ENCODE measurements at regions not wholly inside any gene's neighbourhood (a gene's known extent, or its start where the extent isn't known, plus 50 kb on each side); places are given as distances from the start of the nearest gene placed in this dataset.

DNA sequence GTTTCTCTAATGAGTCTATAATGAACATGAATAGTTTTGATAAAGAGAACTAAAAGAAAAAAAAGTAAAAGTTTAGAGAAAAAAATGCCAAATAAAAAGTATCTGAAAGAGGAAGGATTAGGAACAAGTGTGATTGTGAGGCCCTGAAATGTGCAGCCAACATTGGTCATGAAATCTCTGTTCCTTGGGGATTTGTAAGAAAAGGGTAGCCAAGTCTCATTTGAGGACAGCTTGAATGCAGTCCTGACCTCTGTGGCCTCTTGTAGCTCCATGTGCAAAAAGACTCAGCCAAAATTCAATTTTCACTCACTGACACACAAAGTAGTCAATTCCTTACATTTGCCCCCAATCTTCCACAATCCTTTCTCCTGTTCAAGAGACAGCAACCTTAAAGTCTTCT is 167.9 kb downstream of the KLF12 start:
- DNase-seq (ENCODE audit: low read depth), result no peak

DNA sequence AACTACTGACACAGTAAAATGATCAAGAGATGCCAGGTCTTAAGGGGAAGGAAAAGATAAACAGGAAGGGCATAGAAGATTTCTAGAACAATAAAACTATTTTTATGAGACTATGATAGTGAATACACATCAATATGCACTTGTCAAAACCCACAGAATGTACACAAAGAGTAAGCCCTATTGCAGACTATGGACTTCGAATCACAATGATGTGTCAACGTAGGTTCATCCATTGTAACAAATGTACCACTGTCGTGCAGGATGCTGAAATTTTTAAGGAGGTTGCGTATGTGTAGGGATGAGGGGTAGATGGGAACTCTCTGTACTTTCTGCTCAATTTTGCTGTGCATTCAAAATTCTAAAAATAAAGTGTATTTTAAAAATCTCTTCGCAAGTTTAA is 171.9 kb downstream of the KLF12 start:
- DNase-seq (ENCODE audit: low read depth), result no peak

DNA sequence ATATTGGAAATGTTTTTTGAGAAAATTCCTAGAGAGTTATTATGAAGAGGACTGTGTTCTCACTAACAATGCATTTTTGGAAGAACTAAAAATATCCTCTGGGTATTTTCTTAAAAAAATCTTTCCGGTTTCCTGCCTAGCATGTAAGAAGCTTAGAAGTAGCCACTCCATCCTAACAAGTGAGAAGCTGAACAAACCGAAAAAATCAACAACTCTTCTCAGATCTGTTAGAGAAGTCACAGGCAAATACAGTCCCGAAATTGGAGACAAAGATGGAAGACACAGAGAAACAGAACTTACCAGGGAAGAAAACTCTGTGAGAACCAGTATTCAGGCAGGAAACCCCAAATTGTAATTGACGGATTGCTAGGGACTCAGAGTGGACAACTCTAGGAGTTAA is 173.0 kb downstream of the KLF12 start:
- no peak for DNase-seq (ENCODE audit: low read depth)

DNA sequence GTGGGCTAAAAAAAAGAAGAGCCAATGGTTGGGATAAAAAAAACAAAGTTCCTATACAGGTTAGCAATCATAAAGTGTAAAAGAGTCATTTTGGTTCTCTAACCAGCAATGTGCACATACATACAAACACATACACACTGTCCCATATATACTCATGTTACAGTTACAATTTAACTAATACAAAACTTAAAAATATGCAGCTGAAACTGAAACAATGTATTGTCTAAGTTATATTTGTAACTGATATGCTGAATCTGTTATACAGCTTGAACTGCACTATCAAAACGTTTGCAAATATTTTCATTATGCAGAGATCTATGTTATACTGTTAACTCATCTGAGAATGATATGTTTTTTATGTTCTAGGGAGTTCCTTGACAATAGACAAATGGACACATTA is 173.7 kb downstream of the KLF12 start:
- DNase-seq (ENCODE audit: low read depth), result no peak

DNA sequence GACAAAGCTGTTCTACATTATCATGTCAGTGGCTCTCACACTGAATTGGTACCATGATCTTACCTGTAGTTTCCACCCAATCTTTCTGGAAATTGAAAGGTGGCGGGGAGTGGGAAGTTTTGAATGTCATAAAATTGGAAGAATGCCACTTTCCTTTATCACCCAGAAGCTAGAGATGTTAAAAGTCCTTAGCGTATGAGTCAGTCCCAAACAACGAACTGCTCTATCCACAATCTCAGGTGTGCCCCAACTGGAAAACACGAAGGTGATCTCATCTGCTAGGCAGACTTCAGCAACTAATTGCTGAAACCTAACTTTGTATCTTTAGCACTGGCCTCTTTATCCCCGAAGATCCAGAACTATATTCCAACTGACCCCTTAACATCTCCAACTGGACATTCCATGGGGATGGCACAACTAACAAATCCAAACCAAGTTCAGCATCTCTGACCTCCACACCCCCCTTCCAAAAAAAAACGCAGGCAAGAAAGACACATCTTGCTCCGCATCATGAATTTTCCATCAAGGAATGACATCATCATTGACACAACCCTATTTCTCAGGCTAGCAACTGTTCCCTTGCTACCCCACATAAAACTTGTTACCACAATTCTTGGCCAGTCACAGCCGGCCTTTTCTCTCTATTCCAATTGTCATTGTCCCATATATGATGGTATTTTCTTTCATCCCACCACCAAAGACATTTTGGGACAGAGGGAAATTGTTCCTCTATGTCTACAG is 175.4 kb downstream of the KLF12 start:
- no peak for DNase-seq (ENCODE audit: low read depth)

DNA sequence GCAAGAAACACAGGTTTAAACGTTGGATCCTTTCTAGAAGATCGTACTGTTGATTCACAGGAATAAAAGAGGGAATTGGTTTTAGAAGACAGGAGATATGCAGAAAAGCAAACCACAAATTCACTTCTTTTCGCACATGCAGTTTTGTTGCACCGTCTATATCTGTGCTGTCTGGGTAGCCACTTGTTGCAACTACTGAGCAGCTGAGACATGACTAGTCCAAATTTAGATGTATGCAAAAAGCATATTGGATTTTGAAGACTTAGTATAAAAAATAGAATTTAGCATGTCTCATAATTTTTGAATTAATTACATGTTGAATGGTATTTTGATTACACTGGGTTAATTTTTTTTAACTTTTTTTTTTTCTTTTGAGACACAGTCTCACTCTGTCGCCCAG is 176.3 kb downstream of the KLF12 start:
- DNase-seq (ENCODE audit: low read depth), result no peak

DNA sequence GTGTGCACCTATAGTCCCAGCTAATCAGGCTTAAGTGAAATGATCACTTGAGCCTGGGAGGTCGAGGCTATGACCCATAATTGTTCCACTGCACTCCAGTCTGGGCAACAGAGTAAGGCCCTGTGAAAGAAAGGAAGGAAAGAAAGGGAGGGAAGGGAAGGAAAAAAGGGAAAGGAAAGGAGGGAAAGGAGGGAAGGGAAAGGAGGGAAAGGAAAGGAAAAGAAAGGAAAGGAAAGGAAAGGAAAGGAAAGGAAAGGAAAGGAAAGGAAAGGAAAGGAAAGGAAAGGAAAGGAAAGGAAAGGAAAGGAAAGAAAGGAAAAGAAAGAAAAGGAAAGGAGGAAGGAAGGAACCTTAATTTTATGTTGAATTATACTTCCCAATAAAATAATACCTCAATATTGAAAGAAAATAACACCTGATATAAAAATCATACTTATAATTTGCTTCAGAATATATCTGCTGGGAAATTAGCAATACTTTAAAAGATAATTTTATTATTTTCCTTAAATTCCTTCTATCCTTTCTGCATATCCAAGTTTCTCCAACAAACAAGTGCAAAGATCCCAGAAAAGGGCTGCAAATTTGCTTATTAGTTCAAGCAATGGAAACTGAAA is 177.3 kb downstream of the KLF12 start:
- DNase-seq (ENCODE audit: low read depth), result no peak

DNA sequence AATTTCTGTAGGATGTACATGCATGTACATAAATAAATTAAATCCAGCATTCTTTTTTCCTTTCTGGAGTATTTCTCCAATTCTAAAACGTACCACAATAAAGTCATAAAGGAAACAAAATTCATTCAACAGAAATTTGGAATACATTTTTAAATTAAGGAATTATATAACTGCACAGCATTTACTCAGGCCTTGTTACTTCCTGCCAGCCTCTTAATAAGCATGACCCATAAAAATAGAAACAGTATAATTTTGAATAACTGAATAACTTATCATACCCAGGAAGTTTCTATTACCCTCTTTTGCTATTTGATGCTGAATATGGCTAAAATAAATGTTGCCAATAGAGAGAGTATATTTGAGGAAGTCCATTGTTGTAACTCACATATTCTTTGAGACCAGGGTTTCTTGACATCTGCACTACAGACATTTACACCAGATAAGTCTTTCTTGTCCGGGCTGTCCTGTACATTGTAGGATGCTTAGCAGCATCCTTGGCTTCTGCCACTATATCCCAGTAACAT is 178.2 kb downstream of the KLF12 start:
- DNase-seq (ENCODE audit: low read depth), result no peak

DNA sequence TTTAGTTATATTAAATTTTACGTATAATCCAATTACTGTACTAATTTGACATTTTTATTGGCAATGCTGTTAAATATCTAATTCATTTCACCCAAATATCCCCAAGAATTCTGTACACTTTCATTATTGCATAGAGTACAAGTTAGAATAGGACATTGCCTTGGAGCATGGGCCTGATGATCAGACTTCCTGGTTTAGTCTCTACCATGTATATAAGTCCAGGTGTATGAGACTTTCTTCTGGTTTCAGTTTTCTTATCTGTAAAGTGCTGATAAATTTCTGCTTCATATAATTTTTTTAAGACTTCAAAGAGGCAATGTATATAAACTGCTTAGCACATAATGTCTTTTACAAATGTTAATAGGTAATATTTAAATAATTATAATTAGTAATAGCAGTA is 179.4 kb downstream of the KLF12 start:
- DNase-seq (ENCODE audit: low read depth), result no peak

DNA sequence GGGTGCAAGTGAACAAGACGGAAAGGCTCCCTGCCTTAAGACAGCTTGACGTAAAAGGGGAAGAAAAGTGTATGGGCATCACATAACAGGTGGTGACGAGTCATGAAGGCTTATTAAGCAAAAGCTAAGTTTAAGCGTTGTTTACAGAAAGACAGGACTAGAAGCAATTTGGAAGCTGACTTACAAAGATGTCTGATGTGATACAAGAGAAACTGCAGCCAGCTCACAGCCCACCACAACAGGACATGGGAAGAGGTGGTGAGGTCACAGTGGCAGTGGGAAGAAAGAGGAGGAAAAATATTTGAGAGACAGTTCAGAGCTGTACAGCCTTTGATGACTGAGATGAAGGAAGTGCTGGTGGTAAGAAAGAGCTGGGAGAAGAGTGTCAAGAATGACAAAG is 181.6 kb downstream of the KLF12 start:
- DNase-seq (ENCODE audit: low read depth), result peak; percentile 24

DNA sequence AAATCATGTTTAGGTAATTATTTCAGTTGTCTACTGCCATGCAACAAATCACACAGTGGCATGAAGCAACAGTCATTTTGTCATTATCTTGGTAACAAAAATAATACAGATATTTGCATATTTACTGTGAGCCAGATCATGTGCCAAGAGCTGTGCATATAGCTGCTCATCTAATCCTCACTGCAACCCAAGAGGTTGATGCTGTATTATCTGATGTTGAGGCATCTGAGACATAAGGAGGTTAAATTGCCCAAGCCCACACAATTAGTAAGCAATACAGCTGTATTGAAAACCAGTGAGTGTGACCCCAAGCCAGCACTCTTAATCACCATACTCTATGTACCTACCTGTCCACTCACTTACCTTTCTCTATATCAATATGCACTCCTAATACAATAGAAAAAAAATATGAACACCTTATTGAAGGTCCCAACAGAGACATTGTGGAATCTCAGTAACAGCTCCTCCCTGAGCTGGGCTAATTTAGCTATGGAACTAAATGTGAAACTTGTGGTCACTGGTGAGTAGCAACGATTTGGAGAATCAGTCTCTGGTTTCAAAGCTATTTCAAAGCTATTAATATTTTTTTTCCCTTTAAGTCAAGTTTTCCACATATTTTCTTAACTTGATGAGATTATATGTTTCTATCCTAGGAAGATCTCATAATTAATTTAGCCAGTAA is 185.2 kb downstream of the KLF12 start:
- no peak for DNase-seq (ENCODE audit: low read depth)

DNA sequence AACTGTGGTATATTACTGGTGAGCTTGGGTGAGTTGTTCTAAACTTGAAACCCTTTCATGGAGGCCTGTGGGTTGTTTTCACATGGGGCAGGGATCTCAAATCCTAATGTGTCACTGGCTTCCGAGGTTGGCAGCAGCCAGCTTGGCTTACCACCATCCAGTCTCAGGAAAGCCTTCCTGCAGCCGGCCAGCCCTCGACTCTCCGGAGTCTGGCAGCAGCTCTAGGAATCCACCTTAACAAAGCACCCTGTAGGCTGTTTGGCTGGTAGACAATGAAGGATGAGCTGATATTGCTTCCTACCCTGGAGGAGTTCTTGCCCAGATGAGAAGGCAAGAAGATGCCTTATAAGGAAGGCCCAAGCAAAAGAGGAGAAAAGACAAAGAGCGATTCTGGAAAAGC is 188.3 kb downstream of the KLF12 start:
- DNase-seq (ENCODE audit: low read depth), result no peak

DNA sequence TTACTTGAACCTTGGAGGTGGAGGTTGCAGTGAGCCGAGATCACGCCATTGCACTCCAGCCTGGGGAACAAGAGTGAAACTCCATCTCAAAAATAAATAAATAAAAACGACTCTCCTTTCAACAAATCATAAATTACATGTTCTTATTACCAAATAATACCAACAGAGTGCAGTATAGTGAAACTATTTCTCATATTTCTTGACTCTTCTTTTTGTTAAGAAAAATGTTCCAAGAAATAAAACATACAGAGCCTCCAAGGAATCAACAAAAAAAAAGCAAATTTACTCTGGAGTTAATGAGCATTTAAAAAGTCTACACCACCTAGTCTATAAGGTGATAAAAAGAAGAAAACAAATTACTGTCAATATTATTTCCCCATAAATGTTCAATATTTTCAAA is 188.8 kb downstream of the KLF12 start:
- no peak for DNase-seq (ENCODE audit: low read depth)

DNA sequence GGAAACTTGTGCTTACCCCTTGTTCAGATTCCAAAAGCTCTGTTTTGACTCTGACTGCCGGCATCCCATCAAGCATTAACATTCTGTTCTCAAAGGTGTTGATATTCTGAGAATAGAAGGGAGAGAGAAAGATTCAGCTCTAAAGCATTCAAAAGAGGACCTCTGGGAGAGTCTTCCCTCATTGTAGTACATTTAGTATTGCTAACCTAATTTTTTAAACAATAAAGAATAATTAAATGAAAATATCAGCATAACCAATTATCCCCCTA is 190.3 kb downstream of the KLF12 start:
- no peak for DNase-seq (ENCODE audit: low read depth)

DNA sequence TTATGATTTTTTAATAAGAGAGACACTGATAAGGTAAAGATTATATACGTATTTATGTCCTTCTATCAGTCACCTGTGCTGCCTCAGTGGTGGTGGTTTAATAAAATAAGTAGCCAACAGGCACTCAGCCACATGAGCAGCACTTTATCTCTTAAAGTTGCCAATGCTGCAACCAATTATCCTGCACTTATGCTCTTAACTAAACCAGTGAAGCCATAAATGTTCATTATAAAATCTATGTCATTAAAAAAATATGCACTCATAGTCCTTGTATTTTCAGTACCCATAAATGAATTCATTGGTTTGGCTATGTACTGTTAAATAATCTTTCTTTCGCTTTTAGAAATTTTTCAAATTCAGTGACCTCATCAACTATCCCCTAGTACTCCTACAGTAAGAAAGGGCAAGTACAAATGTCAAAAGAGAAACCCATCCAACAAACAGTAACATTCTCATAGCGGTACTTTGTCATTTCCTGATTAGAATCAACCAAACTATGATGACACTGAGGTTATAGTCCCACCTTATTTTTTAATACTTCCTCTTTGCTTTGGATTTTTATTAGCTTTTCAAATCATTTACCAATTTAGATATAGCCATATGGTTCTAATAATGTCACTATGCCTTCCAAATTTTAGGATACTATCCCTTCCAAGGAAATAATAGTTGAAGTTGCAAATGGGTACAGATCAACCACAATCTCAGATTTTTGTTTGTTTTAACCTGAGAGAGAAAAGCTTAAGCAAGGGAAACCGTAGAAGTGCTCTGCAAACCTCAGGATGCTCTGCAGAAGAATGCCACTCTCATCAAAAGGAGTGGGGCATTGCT is 190.9 kb downstream of the KLF12 start:
- no peak for DNase-seq (ENCODE audit: low read depth)

DNA sequence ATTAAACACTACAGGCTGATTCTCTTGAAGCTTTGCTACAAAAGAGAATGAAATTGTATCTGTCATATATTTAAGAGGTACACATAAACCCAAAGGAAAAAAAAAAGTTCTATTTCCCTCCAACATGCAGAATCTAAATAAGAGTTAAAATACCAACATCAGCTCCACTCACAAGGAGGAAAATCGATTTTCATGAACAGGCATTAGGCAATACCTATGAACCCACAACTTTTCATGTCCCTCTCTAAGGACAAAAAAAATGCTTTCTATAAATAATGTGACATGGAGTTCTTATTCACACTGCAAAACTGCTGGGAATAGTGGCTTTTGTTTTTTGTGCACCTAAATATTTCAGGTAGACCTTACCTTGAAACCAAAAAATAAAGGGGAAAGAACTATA is 192.5 kb downstream of the KLF12 start:
- no peak for DNase-seq (ENCODE audit: low read depth)

DNA sequence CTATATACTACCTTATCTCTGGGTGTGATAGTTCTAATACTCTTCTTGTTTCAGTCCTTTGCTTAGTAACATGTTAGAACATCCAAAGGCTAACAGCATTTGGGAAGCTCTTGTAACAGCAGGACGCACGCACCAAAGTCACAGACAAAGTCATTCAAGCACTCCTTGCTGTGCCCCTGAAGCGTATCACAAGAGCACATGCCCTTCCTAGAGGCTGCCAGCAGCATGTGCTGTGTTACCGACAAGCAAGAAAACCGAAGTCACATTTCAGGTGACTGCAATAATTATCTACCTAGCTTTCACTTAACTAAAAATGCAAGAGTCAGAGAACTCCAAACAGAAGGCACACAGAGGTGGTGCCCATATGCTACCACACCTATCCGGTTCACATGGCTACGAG is 194.1 kb downstream of the KLF12 start:
- no peak for DNase-seq (ENCODE audit: low read depth)

DNA sequence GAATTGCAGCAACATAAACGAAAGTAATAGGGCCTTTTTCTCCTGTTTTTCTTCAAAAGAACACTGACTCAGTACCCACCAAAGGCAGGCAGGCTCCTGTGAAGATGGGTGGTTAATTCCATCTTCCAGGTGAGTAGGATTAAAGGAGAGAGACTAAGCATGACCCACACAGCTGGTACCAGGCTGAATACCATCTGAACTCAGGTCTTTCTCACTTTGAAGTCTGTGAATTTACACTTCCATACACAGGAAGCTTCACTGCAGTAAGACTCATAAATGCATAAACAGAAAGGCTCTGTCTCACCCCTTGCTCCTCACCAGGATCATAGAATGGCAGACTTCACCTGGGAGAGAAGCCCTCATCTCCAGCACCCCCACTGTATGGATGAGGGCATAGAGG is 194.6 kb downstream of the KLF12 start:
- peak; percentile 25 for DNase-seq (ENCODE audit: low read depth)

DNA sequence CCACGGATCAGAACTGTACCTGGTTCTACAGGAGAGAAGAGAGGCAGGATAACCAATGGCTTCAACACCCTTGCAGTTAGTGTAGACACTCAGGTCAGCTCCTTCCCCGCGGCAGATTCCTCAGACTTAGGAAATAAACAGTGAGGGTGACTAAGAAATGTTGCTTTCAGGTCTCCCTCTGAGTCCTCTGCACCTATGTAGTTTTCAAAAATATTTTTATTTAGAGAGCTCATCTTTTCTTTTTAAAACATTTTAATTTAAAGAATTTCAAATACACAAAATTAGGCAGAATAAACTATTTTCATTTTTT is 195.2 kb downstream of the KLF12 start:
- peak; percentile 71 for DNase-seq (ENCODE audit: low read depth)

DNA sequence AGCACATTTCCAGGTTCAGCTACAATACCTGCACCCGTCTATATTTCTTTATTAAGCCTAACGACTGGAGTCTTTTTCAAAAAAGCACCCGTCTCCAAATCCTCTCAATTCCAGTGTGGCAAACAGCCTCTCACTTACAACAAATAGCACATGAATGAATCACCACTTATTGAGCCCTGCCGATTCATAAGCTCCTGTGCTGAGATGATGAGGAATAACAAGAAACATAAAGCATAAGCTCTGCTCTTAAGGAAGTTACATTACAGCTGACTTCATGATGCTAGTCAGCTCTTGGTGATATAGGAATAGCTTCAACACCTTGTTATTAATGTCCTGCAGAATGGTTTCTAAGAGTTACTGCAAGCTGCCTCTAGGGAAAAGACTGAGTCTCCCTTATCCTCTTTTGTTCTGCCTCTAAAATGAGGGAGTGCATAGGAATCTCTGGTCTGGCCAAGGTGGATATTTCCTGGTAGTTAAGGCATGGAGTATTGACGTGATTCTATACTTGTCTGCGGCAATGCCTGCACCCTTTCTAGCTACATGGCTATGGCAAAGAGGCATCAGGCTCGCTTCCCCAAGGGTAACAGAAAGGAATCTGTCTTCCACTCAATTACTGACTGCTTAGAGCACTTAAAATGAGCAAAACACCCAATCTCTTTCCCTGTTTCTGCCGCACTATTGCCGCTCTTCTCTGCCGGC is 195.7 kb downstream of the KLF12 start:
- peak; percentile 95 for DNase-seq (ENCODE audit: low read depth)

DNA sequence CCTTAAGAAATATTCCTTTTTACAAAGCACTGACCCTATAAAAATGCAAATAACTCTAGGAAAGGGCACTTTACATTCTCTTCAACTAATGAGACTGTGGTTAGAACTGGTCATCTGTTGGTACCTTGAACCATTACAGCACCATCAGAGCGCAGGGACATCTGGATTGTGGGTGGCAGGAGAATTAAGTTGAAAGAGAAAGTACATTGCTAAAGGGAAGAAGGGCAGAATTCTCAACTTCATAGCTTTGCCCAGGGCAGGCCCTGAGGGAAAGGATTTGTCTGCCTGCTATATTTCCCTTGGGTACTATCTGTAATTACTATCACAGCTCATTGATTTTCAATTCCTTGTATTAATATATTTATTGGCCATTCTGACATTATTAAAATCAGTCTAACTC is 196.8 kb downstream of the KLF12 start:
- DNase-seq (ENCODE audit: low read depth), result peak; percentile 24

DNA sequence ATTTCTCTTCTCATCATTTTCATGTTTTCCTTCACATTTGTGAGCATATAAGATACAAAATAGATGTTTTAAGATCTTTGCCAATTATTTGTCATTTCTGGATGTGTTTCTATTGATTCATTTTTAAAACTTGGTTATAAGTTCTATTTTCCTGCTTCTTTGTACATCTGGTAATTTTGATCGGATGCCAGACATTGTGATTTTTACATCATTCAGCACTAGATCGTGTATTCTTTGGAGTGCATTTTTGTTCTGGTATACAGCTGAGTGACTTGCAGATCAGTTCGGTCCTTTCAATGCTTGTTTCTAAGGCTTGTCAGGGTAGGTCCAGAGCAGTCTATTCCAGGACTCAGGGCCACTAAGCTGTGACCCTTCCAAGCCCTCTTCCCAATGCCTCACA is 198.2 kb downstream of the KLF12 start:
- no peak for DNase-seq (ENCODE audit: low read depth)

Data from ELR (cell line).